CD4-positive, alpha-beta T cell treated with Interleukin-2 at 100 ng/mL for 4 hours (primary cell): ENCODE measurements at regions not wholly inside any gene's neighbourhood (a gene's known extent, or its start where the extent isn't known, plus 50 kb on each side); places are given as distances from the start of the nearest gene placed in this dataset.
"Not testable (repeated sequence)": the region's sequence is repeated elsewhere in the genome, so short reads cannot be mapped to it uniquely, and the experiment has no call there.

Source experiments
- DNase-seq: peaks from one replicate; pipeline ENCODE4 v3.0.0-alpha.2; 2020; ENCODE audit warnings: low spot score

- no peak for DNase-seq
Observed at GRCh38 chr2:45114221-45114955, 105.1 kb upstream of the SIX2 start.

- no peak for DNase-seq
Observed at GRCh38 chr2:45112750-45113149, 103.5 kb upstream of the SIX2 start.

GRCh38 chr2:45105050-45105582, 95.9 kb upstream of the SIX2 start:
- DNase-seq, result no peak

GRCh38 chr2:45104429-45104828, 95.2 kb upstream of the SIX2 start:
- DNase-seq, result no peak

GRCh38 chr2:45103351-45104345, 94.4 kb upstream of the SIX2 start:
- DNase-seq, result no peak

GRCh38 chr2:45102579-45103117, 93.4 kb upstream of the SIX2 start:
- no peak for DNase-seq

GRCh38 chr2:45102141-45102540, 92.9 kb upstream of the SIX2 start:
- DNase-seq, result no peak

GRCh38 chr2:45096996-45097395, 87.7 kb upstream of the SIX2 start:
- no peak for DNase-seq

GRCh38 chr2:45096038-45096437, 86.8 kb upstream of the SIX2 start:
- not testable (repeated sequence) for DNase-seq

- no peak for DNase-seq
Observed at GRCh38 chr2:45093663-45094062, 84.4 kb upstream of the SIX2 start.

GRCh38 chr2:45093181-45093580, 83.9 kb upstream of the SIX2 start:
- no peak for DNase-seq

- DNase-seq, result no peak
Observed at GRCh38 chr2:45089554-45090261, 80.5 kb upstream of the SIX2 start.

GRCh38 chr2:45085487-45085886, 76.2 kb upstream of the SIX2 start:
- no peak for DNase-seq

GRCh38 chr2:45084361-45085020, 75.2 kb upstream of the SIX2 start:
- DNase-seq, result no peak

- no peak for DNase-seq
Observed at GRCh38 chr2:45083175-45083574, 73.9 kb upstream of the SIX2 start.

- no peak for DNase-seq
Observed at GRCh38 chr2:45074713-45075112, 65.5 kb upstream of the SIX2 start.

- no peak for DNase-seq
Observed at GRCh38 chr2:45072862-45073237, 63.6 kb upstream of the SIX2 start.

GRCh38 chr2:45072064-45072861, 63.0 kb upstream of the SIX2 start:
- no peak for DNase-seq

- DNase-seq, result no peak
Observed at GRCh38 chr2:45070113-45070652, 60.9 kb upstream of the SIX2 start.

GRCh38 chr2:45069684-45070083, 60.4 kb upstream of the SIX2 start:
- no peak for DNase-seq
